SK-N-SH (cell line): ENCODE measurements at regions not wholly inside any gene's neighbourhood (a gene's known extent, or its start where the extent isn't known, plus 50 kb on each side); places are given as distances from the start of the nearest gene placed in this dataset.

ENCODE experiments used
- CTCF ChIA-PET: fragments of 300-600, 350-600 bp; formaldehyde crosslinking; extraction: SDS; loops from one replicate; lab custom pipeline; 2021; lab: Yijun Ruan, JAX
- POLR2A ChIA-PET: fragments of 350-600 bp; sonication (Branson Sonifier 250); formaldehyde crosslinking; extraction: SDS; loops from one replicate; lab custom pipeline; 2020; ENCODE audit warnings: antibody characterized with exemption, inconsistent platforms; lab: Yijun Ruan, JAX
- DNase-seq: peaks from one replicate; pipeline ENCODE4 v3.0.0; 2012
- H2AFZ ChIP-seq: fragments of 200-600 bp; sonication (generic); 2 replicates; pipeline ENCODE4 v1.8.1; 2016; ENCODE audit warnings: antibody characterized with exemption, mild to moderate bottlenecking, low read depth
- H3F3A ChIP-seq: fragments of 200-600 bp; sonication (generic); replicated peaks from 2 replicates; pipeline ENCODE3; 2016; ENCODE audit warnings: antibody characterized with exemption, mild to moderate bottlenecking; ENCODE audit not compliant: insufficient read depth
- H3K27ac ChIP-seq, 2 experiments: fragments of 200-500 bp in 1 of 2; fragments of 200-600 bp in 1 of 2; sonication (Bioruptor generic) in 1 of 2; sonication (generic), shearing (Covaris generic) in 1 of 2; 2 replicates each; pipeline versions ENCODE4 v1.5.1 to v1.6.1; 2014 to 2016; ENCODE audit warnings: low read depth in 2 of 2, inconsistent platforms in 1 of 2, low read length in 1 of 2, mild to moderate bottlenecking in 1 of 2, mixed read lengths in 1 of 2
- H3K27me3 ChIP-seq: fragments of 200-600 bp; sonication (generic), shearing (Covaris generic); 2 replicates; pipeline ENCODE4 v1.6.1; 2016; ENCODE audit warnings: mixed run types; ENCODE audit not compliant: insufficient read depth
- H3K36me3 ChIP-seq, 2 experiments: fragments of 200-500 bp in 1 of 2; fragments of 200-600 bp in 1 of 2; sonication (Bioruptor generic) in 1 of 2; sonication (generic) in 1 of 2; replicated peaks in 1 of 2; 2 replicates each; pipeline versions ENCODE3 to v1.5.1; 2014 to 2016; ENCODE audit warnings: low read length in 1 of 2, mild to moderate bottlenecking in 1 of 2; ENCODE audit not compliant: insufficient read depth in 2 of 2, control insufficient read depth in 1 of 2
- H3K4me1 ChIP-seq, 2 experiments: fragments of 200-500 bp in 1 of 2; fragments of 200-600 bp in 1 of 2; sonication (Bioruptor generic) in 1 of 2; sonication (generic), shearing (Covaris generic) in 1 of 2; 2 replicates each; pipeline versions ENCODE4 v1.5.1 to v1.6.1; 2014 to 2016; ENCODE audit warnings: low read depth in 1 of 2, low read length in 1 of 2, mixed run types in 1 of 2; ENCODE audit not compliant: insufficient read depth in 2 of 2, control insufficient read depth in 1 of 2
- H3K4me2 ChIP-seq: fragments of 200-600 bp; sonication (generic), shearing (Covaris generic); 2 replicates; pipeline ENCODE4 v1.6.1; 2017; ENCODE audit warnings: mixed run types
- H3K4me3 ChIP-seq, 2 experiments: fragments of 200-500 bp in 1 of 2; fragments of 200-600 bp in 1 of 2; sonication (Bioruptor generic) in 1 of 2; sonication (generic), shearing (Covaris generic) in 1 of 2; 2 replicates each; pipeline versions ENCODE4 v1.5.1 to v1.8.1; 2014 to 2016; ENCODE audit warnings: low read depth in 2 of 2, inconsistent platforms in 1 of 2, low read length in 1 of 2, mild to moderate bottlenecking in 1 of 2, mixed read lengths in 1 of 2, moderate library complexity in 1 of 2
- H3K79me2 ChIP-seq: fragments of 200-600 bp; sonication (generic); 2 replicates; pipeline ENCODE4 v1.8.1; 2017; ENCODE audit warnings: mild to moderate bottlenecking; ENCODE audit not compliant: insufficient read depth
- H3K9ac ChIP-seq: fragments of 200-600 bp; sonication (generic); 2 replicates; pipeline ENCODE4 v1.6.1; 2017; ENCODE audit warnings: mixed run types
- H3K9me2 ChIP-seq: fragments of 200-600 bp; sonication (generic); 2 replicates; pipeline ENCODE4 v1.6.1; 2017; ENCODE audit warnings: mixed run types
- H3K9me3 ChIP-seq: fragments of 200-600 bp; sonication (generic); 2 replicates; pipeline ENCODE4 v1.6.1; 2017; ENCODE audit warnings: mixed run types, mild to moderate bottlenecking, moderate library complexity
- H4K20me1 ChIP-seq: fragments of 200-600 bp; sonication (generic); 2 replicates; pipeline ENCODE4 v1.6.1; 2017; ENCODE audit warnings: mild to moderate bottlenecking, mixed run types; ENCODE audit not compliant: insufficient read depth
- CHD2 ChIP-seq: fragments of 150-350 bp; IDR thresholded peaks from 2 replicates; pipeline ENCODE4 v1.6.1; 2018; ENCODE audit warnings: low read length; ENCODE audit not compliant: partially characterized antibody
- CTCF ChIP-seq: fragments of 200-600 bp; sonication (generic); IDR thresholded peaks from 2 replicates; pipeline ENCODE4 v1.6.1; 2017; ENCODE audit warnings: antibody characterized with exemption, mild to moderate bottlenecking, moderate library complexity
- EZH2phosphoT487 ChIP-seq: fragments of 200-600 bp; sonication (generic); IDR thresholded peaks from 2 replicates; pipeline ENCODE4 v1.6.1; 2017; ENCODE audit warnings: low read depth, mixed run types, mild to moderate bottlenecking, antibody characterized with exemption, moderate library complexity, borderline replicate concordance
- FOSL2 ChIP-seq: IDR thresholded peaks from 2 replicates; pipeline ENCODE4 v1.4.0; 2012; ENCODE audit warnings: low read depth, mild to moderate bottlenecking, moderate library complexity, borderline replicate concordance
- FOXJ3 ChIP-seq: sonication (generic); formaldehyde crosslinking; IDR thresholded peaks from 2 replicates; pipeline ENCODE4 v1.5.1; 2020; ENCODE audit warnings: mild to moderate bottlenecking, missing genetic modification reagents
- FOXM1 ChIP-seq: IDR thresholded peaks from 2 replicates; pipeline ENCODE4 v1.4.0; 2012; ENCODE audit warnings: low read depth, mild to moderate bottlenecking
- GATA2 ChIP-seq: sonication (generic); formaldehyde crosslinking; IDR thresholded peaks from 2 replicates; pipeline ENCODE4 v1.5.0; 2020; ENCODE audit warnings: mild to moderate bottlenecking, missing genetic modification reagents
- NFIC ChIP-seq: IDR thresholded peaks from 2 replicates; pipeline ENCODE4 v1.4.0; 2012; ENCODE audit warnings: borderline replicate concordance
- NRF1 ChIP-seq: IDR thresholded peaks from 2 replicates; pipeline ENCODE4 v1.6.1; 2012; ENCODE audit warnings: low read depth, mild to moderate bottlenecking, low read length
- POLR2AphosphoS5 ChIP-seq: IDR thresholded peaks from 2 replicates; pipeline ENCODE4 v1.6.1; 2012; ENCODE audit warnings: low read depth, low read length
- RAD21 ChIP-seq: IDR thresholded peaks from 2 replicates; pipeline ENCODE4 v1.6.1; 2012; ENCODE audit warnings: mild to moderate bottlenecking, low read length
- RFX5 ChIP-seq: IDR thresholded peaks from 2 replicates; pipeline ENCODE4 v1.6.1; 2012; ENCODE audit warnings: mild to moderate bottlenecking, improper control_type of control experiment, low read length
- SIN3A ChIP-seq: IDR thresholded peaks from 2 replicates; pipeline ENCODE4 v1.6.1; 2012; ENCODE audit warnings: low read depth, mild to moderate bottlenecking, low read length, moderate library complexity, borderline replicate concordance
- SMC3 ChIP-seq: IDR thresholded peaks from 2 replicates; pipeline ENCODE4 v1.6.1; 2012; ENCODE audit warnings: low read depth, low read length, improper control_type of control experiment
- TAF1 ChIP-seq: IDR thresholded peaks from 2 replicates; pipeline ENCODE4 v1.6.1; 2012; ENCODE audit warnings: low read depth, mild to moderate bottlenecking, low read length, moderate library complexity, borderline replicate concordance
- TCF12 ChIP-seq: IDR thresholded peaks from 2 replicates; pipeline ENCODE4 v1.4.0; 2012
- USF1 ChIP-seq: IDR thresholded peaks from 2 replicates; pipeline ENCODE4 v1.4.0; 2012; ENCODE audit warnings: low read depth, borderline replicate concordance
- YY1 ChIP-seq: IDR thresholded peaks from 2 replicates; pipeline ENCODE4 v1.4.0; 2012; ENCODE audit warnings: low read depth, mild to moderate bottlenecking
- WGBS: methylation state at CpG from one replicate; pipeline ENCODE4 v1.1.6; 2017; ENCODE audit warnings: low lambda C conversion rate; 5-methylcytosine and 5-hydroxymethylcytosine counted together
- TF ChIP-seq, protein P1 (sequence below): IDR thresholded peaks from 2 replicates; pipeline ENCODE4; 2012
- TF ChIP-seq, protein P2 (sequence below): IDR thresholded peaks from 2 replicates; pipeline ENCODE4 v1.4.0; 2012; ENCODE audit warnings: low read depth
- TF ChIP-seq, protein P3 (sequence below): IDR thresholded peaks from 2 replicates; pipeline ENCODE4 v1.4.0; 2012; ENCODE audit warnings: low read depth, borderline replicate concordance

DNA sequence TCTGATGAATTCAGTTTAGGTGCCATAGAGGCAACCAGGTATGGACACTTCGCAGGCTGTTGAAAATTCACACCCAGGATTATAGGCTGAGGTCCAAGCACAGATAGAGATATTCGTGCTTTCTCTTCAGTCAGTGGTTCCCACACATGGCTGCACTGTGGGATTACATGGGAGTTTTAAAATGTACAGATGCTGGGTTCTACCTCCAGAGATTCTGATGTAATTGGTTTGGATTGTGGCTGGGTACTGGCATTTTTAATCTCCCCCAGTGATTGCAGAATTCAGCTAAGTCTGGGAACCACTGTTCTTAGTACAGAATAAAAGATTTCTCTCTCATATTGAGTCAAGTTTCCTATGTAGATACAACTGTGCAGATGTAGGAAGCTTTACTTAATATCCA, 91.6 kb downstream of the FOXB1 start:
- Histone ChIP-seq H3F3A (no peaks in the 10 kb centered on the region), H3K4me3 (no peak overlapping the region), H3K9me2 (no peaks in the 10 kb centered on the region), H3K79me2 (no peaks in the 10 kb centered on the region), H3K27me3 (peaks cover 4% of the 10 kb centered on the region; the same call in 1 of the 2 replicates), H3K27ac (no peak overlapping the region), H2AFZ (no peak overlapping the region), H4K20me1 (no peaks in the 10 kb centered on the region), H3K4me2 (no peak overlapping the region), H3K4me1 (no peaks in the 10 kb centered on the region), H3K36me3 (no peaks in the 10 kb centered on the region), H3K9me3 (no peaks in the 10 kb centered on the region), H3K9ac (no peak overlapping the region)
- ChIA-PET CTCF (no interaction called here), POLR2A (no interaction called here)
- WGBS: 5% methylated on average over 2 of the region's 2 CpGs
- DNase-seq: no peak
- TF ChIP-seq SIN3A (no peak), FOXM1 (no peak), CTCF (no peak)
- TF ChIP-seq, protein P1, sequence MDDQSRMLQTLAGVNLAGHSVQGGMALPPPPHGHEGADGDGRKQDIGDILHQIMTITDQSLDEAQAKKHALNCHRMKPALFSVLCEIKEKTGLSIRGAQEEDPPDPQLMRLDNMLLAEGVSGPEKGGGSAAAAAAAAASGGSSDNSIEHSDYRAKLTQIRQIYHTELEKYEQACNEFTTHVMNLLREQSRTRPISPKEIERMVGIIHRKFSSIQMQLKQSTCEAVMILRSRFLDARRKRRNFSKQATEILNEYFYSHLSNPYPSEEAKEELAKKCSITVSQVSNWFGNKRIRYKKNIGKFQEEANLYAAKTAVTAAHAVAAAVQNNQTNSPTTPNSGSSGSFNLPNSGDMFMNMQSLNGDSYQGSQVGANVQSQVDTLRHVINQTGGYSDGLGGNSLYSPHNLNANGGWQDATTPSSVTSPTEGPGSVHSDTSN: no peak

DNA sequence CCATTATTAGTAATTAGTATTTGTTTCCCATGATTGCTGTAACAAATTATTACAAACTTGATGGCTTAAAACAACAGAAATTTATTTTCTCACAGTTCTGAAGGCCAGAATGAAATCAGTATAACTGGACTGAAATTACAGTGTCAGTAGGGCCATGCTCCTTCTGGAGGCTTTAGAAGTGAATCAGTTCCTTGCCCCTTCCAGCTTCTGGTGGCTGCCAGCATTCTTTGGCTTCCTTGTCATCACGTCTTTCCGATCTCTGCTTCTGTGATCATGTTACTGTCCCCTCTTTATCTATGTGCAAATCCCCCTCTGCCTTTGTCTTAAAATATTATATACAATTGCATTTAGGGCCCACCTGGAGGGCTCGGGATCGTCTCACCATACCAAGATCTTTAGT, 92.0 kb downstream of the FOXB1 start:
- no peaks in the 10 kb centered on the region for H3K4me1 ChIP-seq
- H3K27ac ChIP-seq: no peak overlapping the region
- DNase-seq: no peak
- no peaks in the 10 kb centered on the region; the same call in 1 of the 2 replicates for H3K27me3 ChIP-seq
- no peaks in the 10 kb centered on the region for H3K36me3 ChIP-seq
- POLR2A ChIA-PET: no interaction called here
- 4% methylated on average over 4 of the region's 4 CpGs for WGBS
- H3K79me2 ChIP-seq: no peaks in the 10 kb centered on the region
- no peak overlapping the region for H2AFZ ChIP-seq
- no peak overlapping the region for H3K4me3 ChIP-seq
- H3F3A ChIP-seq: no peaks in the 10 kb centered on the region
- CTCF ChIA-PET: no interaction called here
- H3K4me2 ChIP-seq: no peak overlapping the region
- H3K9me3 ChIP-seq: no peaks in the 10 kb centered on the region
- H3K9ac ChIP-seq: no peak overlapping the region
- H3K9me2 ChIP-seq: no peaks in the 10 kb centered on the region
- H4K20me1 ChIP-seq: no peaks in the 10 kb centered on the region
- TF ChIP-seq NRF1 (no peak), FOXJ3 (no peak), TCF12 (no peak), USF1 (no peak), TAF1 (no peak), CTCF (no peak), YY1 (no peak), FOSL2 (no peak), EZH2phosphoT487 (no peak), CHD2 (no peak), POLR2AphosphoS5 (no peak), GATA2 (no peak), SMC3 (no peak), NFIC (no peak), RAD21 (no peak), RFX5 (no peak)
- TF ChIP-seq, protein P2, sequence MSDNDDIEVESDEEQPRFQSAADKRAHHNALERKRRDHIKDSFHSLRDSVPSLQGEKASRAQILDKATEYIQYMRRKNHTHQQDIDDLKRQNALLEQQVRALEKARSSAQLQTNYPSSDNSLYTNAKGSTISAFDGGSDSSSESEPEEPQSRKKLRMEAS: no peak
- TF ChIP-seq, protein P3, sequence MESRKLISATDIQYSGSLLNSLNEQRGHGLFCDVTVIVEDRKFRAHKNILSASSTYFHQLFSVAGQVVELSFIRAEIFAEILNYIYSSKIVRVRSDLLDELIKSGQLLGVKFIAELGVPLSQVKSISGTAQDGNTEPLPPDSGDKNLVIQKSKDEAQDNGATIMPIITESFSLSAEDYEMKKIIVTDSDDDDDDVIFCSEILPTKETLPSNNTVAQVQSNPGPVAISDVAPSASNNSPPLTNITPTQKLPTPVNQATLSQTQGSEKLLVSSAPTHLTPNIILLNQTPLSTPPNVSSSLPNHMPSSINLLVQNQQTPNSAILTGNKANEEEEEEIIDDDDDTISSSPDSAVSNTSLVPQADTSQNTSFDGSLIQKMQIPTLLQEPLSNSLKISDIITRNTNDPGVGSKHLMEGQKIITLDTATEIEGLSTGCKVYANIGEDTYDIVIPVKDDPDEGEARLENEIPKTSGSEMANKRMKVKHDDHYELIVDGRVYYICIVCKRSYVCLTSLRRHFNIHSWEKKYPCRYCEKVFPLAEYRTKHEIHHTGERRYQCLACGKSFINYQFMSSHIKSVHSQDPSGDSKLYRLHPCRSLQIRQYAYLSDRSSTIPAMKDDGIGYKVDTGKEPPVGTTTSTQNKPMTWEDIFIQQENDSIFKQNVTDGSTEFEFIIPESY: no peak
